ENCODE measurements at regions not wholly inside any gene's neighbourhood (a gene's known extent, or its start where the extent isn't known, plus 50 kb on each side); places are given as distances from the start of the nearest gene placed in this dataset.

- no peak for TF ChIP-seq EZH2phosphoT487 (IDR thresholded peaks at IDR 0.05; ENCODE audit: borderline replicate concordance)
- TF ChIP-seq CTCF (conservative IDR thresholded peaks at IDR 0.05; ENCODE audit: low read length), result no peak
Measured at GRCh38 chr17:27218719-27219488, 75.0 kb upstream of the WSB1 start.
